ENCODE measurements at regions not wholly inside any gene's neighbourhood (a gene's known extent, or its start where the extent isn't known, plus 50 kb on each side); places are given as distances from the start of the nearest gene placed in this dataset.
"Not testable (repeated sequence)": the region's sequence is repeated elsewhere in the genome, so short reads cannot be mapped to it uniquely, and the experiment has no call there.

GRCh38 chr9:67503728-67504369 is 354.9 kb upstream of the ANKRD20A1 start:
- not testable (repeated sequence) for TF ChIP-seq CTCF, POLR2A (IDR thresholded peaks at IDR 0.05)

Measured in uterus (tissue), 2 donors.